Loucy (cell line): ENCODE measurements at regions not wholly inside any gene's neighbourhood (a gene's known extent, or its start where the extent isn't known, plus 50 kb on each side); places are given as distances from the start of the nearest gene placed in this dataset.

Experiments used
- CTCF ChIP-seq: fragments of 200-600 bp; sonication (generic); conservative IDR thresholded peaks from 2 replicates; pipeline ENCODE4 v1.5.1; 2014; ENCODE audit warnings: mild to moderate bottlenecking, antibody characterized with exemption, low read length
- EZH2phosphoT487 ChIP-seq: fragments of 200-600 bp; IDR thresholded peaks from 2 replicates; pipeline ENCODE4 v1.6.1; 2018; ENCODE audit warnings: antibody characterized with exemption, mild to moderate bottlenecking, moderate library complexity, borderline replicate concordance

DNA sequence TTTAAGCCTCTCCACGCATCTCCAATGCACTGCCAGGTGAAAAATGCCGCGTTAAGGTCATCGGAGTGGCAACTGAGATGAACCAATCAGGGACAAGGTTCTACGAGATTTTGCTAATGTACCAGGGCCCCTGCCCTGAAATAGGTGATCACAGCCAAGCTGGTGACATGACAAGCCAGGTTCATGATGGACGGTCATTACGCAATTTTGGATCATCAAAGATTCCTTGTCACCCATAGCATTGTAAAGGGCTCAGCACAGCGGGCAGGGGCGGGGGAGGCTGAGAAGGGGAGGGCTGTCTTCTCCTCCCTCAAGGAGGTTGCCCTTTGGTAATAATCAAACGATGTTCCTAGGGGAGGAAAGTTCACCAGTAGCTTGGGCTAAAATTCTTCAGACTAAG lies 475.5 kb downstream of the NPHP4 start:
- TF ChIP-seq CTCF, result no peak
- no peak for TF ChIP-seq EZH2phosphoT487
